Stimulated activated CD4-positive, alpha-beta T cell treated with anti-CD3 and anti-CD28 coated beads, Interleukin-4, amount 100 ng/mL, for 1 hour (primary cell): ENCODE measurements at regions not wholly inside any gene's neighbourhood (a gene's known extent, or its start where the extent isn't known, plus 50 kb on each side); places are given as distances from the start of the nearest gene placed in this dataset.
"Not testable (repeated sequence)": the region's sequence is repeated elsewhere in the genome, so short reads cannot be mapped to it uniquely, and the experiment has no call there.

ENCODE experiments used
- DNase-seq: peaks from one replicate; pipeline ENCODE4 v3.0.0-alpha.2; 2020

DNA sequence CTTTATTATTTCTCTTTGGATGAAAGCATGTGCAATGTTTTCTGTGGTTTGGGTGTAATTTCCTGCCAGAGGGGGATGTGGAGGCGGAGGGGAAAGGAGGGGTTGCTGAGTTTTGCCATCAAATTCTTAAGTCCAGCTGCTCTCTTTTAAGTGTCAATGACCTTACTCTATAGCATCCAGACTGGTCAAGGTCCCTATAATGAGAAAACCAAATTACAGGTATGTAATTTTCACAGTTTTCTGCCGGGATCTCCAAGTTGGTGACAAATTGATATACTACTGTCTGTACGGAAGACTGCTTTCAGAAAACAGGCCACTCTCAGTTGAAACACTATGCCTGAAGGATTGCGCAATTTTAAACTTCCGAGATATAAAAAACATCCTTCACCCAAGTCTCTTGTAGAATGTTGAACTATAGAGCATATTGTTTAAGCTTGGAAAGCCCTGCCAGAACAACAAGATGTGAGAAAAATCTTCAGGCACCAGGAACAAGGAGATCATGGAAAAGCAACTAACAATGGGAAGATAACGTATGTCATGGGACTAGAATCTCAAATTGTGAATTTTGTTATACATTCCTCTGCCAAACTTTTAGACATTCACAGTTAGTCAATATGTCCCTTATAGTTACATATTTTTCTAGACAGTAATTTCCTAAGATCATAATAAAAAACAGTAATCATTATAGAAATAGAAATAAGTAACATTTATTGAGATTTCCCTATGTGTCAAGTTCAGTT is 300.7 kb upstream of the SATB1 start:
- DNase-seq: no peak

DNA sequence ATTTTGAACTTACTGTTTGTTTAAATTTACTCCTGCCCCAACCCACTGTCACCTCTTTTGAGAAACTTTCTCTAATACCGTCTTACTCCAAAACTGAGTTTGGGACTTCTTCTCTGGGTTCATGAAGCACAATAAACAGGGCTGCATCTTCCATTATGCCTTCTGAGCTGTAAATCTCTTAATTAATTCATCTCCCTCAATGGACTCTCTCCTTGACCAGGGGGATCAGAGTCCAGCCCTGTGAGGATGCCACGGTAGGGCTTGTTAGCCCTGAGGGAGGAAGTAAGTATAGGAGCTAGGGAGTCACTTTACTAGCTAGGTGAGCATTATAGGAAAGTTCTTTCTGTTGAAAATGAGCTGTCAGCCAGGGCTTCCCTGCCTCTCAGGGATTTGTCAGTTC is 299.3 kb upstream of the SATB1 start:
- no peak for DNase-seq

DNA sequence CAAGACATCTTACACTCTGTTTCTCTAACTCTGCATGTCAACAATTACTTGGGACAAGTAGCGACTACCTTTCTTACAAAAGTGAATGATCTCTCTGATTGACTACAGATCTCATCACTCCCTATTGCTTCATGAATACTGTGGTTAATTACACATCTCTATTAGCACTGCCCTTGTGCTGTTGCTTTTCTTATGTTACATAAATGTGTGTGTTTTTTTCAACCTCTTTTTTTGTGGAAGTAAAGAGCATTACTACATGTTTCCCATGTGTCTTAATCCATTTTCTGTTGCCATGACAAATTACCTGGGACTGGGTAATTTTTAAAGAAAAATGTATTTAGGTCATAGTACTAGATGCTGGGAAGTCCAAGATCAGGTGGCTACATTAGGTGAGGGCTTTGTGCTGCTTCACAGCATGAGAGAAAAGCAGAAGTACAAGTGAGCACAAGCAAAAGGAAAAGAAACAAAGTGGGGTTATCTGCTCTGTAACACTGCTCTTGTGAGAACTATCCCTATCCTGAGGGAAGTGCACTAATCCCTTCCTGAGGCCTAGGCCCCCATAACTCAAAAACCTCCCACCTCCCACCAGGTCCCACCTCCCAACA is 298.2 kb upstream of the SATB1 start:
- DNase-seq: no peak

DNA sequence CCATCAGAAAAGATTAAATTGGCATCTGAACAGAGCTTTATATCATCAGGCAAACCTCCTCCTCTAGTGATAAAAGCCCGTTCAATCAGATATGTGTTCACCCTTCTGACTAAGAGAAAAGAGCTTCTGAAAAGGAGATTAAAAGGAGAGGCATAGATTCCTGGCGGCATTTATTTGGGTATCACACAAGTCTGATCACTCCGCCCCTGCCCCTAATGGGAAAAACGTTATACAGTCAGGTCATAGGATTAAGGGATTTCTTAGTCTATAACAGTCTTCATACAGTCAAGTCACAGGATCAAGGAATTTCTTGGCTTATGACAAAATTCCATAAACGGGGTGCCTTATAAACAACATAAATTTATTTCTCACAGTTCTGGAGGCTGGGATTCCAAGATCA is 295.4 kb upstream of the SATB1 start:
- no peak for DNase-seq

DNA sequence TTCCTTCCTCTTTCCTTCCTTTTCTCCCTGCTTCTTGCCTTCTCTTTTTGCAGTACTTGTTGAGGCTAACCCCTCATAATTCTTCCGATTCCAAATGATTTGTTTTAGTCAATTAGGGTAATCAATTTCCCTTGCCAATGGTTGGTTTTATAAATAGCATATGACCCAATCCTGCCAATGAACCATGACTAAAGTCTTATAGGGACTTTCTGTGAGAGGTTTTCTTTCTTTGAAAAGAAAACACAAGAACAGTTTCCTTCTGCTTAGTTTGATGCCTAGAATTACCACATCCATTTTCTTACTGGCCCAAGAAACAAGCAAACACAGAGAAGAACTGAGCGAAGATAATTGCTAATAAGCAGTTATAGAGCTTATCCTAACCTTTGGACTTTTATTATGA is 292.5 kb upstream of the SATB1 start:
- no peak for DNase-seq

DNA sequence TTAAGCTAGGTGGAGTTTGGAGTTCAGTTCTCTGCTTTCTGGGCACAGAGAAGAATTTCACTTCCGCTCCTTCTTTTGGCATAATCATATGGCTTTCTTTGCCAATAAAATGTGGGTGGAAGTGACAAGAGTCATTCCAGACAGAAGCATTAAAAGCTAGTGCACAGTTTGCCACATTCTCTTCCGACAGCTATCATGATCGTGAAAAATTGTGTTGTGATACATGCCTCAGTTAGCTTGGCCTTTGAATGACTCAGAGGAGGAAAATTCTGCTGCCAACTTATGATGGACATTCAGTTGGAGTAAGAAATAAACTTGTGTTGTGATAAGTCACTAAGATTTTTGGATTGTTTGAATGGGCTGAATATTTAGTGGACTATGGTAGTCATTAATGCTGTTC is 291.7 kb upstream of the SATB1 start:
- DNase-seq: no peak

DNA sequence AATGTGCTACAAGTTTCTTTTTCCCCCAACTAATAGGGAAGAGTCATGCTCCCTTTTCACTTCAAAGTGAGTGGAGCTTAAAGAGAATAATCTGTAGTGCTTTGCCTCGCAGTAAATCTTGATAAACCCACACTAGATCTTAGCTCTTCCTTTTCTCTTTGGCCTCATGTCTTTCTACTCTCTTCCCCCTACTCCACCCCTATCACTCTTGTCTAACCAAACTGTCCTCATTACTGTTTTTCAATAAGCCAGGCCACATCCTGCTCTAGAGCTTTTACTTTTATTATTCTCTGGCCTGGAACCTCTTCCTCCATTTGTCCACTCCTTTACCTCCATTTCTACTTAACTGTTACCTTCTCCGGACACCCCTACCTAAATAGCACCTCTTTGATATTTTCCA is 291.0 kb upstream of the SATB1 start:
- no peak for DNase-seq

DNA sequence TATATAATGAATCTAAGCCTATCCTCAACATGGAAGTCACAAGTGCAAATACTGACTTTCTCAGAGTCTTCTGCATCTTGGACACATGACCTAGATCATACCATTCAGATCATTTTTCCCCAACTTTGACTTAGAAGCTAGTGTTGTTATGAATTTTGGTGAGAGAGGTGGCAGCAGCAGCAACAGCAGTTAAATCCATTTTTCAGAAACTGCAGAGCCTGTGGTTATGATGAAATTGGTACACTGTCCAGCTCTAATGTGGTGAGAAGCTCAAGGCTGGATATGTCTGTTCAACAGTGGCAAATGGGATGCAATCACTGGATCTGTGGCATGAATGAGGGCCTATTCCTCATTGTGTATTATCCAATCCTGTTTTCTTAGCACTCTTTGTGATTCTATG is 290.1 kb upstream of the SATB1 start:
- DNase-seq: no peak

DNA sequence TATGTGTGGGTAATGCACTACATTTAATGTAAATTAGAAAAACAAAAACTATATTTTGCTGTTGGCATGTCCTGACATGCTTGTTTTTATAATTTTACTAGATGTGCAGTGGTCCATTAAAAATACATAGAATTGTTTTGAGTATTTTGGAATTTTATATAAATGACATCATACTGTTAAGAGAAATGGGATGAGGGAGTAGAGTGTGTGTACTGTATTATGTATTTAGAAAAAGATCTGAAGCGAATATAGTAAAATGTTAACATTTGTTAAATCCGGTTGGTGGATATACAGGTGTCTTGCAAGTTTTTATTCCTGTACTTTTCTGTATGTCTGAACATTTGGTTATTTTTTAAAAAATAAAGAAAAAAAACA is 288.4 kb upstream of the SATB1 start:
- no peak for DNase-seq

DNA sequence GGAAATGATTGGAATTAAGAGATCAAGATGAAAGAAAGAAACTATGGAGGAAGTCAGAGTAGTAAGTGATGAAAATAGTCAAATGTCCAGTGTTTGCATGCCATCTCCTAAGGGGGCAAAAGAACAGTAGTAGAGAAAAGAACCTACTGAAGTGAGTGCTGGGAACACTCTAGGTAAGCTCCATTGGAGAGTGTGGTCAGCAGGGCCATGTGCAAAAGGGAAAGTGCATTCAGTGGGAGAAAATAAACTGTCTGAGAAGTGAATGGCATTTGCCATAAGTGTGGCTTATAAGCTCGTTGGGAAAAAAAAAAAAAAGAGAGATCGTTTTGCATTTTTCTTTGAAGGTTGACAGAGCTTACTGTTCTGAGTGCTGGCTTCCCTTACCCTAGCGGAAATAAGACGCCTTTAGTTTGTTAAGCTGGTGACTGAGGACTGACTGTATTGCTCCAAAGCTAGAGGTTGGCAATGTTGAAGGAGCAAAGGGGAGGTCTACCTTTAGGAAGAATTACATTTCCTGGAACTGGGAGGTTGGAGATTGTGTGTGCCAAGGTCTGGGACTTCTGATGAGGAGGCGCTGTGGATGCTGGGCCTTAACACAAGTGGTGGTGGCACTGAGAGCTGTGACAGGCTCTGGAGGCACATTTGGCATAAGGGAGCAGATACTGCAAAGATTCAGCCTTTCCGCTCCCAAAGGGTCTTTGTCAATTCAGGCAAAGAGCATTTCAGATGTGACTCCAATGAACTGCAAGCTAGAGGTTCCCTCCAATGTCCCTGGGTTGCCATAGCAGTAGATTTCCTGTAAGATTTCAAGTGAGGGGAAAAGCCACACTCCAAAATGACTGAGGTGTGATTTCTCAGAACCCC is 287.8 kb upstream of the SATB1 start:
- no peak for DNase-seq

DNA sequence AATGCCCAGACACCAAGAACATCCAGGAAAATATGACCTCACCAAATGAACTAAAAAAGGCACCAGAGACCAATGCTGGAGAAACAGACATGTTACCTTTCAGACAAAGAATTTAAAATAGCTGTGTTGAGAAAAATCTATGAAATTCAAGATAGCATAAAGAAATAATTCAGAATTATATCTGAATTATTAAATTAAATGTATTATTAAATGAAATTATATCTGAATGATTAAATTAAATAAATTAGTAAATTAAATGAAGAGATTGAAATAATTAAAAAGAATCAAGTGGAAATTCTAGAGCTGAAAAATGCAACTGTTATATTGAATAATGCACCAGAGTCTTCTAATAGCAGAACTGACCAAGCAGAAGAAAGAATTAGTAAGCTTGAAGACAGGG is 279.2 kb upstream of the SATB1 start:
- DNase-seq: no peak

DNA sequence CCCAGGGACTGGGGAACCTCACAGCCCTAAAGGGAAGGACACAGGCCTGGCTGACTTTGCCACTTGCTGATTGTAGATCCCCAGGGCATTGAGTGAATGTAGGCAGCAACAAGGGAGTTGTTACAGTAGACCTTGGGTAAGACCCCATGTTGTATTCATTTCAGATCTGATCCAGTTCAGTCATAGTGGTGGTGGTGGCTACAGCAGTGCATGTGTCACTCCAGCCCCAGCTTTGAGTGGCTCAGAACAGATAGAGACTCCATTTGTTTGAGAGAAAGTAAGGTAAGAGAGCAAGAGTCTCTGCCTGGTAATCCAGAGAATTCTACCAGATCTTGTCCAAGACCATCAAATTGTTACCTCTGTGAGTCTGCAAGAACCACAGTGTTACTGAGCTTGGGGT is 278.7 kb upstream of the SATB1 start:
- no peak for DNase-seq

DNA sequence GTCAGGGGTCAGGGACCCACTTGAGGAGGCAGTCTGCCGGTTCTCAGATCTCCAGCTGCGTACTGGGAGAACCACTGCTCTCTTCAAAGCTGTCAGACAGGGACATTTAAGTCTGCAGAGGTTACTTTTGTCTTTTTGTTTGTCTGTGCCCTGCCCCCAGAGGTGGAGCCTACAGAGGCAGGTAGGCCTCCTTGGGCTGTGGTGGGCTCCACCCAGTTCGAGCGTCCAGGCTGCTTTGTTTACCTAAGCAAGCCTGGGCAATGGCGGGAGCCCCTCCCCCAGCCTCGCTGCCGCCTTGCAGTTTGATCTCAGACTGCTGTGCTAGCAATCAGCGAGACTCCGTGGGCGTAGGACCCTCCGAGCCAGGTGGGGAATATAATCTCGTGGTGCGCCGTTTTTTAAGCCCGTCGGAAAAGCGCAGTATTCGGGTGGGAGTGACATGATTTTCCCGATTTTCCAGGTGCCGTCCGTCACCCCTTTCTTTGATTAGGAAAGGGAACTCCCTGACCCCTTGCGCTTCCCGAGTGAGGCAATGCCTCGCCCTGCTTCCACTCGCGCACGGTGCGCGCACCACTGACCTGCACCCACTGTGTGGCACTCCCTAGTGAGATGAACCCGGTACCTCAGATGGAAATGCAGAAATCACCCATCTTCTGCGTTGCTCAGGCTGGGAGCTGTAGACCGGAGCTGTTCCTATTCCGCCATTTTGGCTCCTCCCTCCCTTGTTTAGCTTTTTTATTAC is 268.6 kb upstream of the SATB1 start:
- not testable (repeated sequence) for DNase-seq

DNA sequence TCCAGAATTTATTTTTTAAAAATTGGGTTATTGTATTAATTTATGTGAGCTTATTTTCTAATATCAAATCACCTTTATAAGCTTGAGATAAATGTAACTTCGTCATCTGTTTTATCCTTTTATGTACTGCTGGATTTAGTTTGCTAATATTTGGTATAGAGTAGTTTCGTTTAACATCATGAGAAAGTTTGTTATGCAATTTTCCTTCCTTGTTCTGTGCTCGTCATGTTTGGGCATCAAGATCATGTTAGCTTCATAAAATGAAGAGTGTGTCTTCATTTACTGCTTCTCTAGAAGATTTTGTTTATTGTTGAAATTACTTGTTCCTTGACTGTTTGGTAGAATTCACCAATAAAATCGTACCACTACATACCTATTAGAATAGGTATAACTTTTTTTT is 262.1 kb upstream of the SATB1 start:
- no peak for DNase-seq

DNA sequence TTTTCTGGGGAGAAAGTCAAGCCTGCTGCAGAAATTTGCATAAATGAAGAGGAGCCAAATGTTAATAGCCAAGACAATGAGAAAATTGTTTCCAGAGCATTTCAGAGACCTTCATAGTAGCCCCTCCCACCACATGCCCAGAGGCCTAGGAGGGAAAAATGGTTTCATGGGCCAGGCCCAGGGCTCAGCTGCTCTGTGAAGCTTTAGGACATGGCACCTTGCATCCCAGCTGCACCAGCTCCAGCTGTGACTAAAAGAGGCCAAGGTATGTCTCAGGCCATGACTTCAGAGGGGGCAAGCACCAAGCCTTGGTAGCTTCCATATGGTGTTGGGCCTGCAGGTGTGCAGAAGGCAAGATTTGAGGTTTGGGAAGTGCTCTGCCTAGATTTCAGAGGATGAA is 258.8 kb upstream of the SATB1 start:
- DNase-seq: no peak

DNA sequence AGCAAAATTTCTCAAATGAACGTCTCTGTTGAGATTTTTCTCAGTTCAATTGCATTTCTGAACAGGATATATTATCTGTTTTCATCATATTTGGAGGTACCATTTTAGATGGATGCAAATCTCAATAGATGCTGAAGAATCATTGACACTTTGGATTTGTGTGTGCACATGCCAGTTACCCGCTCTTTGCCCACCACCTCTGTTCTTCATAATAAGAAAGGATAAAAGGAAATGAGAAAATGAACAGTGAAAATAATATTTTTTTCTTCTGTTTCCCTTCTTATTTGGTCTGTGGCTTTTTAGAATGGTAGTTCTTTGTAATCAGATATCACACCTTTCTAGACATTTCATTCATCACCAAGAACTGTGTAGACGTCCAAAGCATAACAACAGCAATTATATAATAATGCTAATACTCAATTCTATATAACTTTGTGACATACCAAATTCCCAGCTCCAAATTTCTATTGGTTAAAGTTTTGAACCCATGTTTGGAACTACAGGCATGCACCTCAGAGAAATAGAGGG is 256.7 kb upstream of the SATB1 start:
- no peak for DNase-seq

DNA sequence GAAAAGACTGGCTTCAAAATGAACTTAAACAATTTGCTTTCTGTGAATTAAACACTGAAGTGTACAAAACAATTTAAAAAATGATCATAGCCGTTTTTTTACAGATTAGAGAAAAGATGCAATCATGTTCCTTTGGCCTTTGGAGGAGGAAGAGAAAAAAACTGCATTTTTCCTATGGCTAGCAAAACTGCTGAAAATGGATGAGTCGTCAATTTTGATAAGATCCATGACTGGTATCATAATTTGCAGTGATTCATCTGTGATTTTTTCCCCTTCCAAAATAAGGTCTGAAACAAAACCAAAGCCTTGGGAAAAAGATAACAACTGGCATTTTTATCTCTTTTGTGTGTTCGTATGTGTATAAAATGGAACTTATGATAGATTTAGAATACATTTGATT is 255.6 kb upstream of the SATB1 start:
- no peak for DNase-seq

DNA sequence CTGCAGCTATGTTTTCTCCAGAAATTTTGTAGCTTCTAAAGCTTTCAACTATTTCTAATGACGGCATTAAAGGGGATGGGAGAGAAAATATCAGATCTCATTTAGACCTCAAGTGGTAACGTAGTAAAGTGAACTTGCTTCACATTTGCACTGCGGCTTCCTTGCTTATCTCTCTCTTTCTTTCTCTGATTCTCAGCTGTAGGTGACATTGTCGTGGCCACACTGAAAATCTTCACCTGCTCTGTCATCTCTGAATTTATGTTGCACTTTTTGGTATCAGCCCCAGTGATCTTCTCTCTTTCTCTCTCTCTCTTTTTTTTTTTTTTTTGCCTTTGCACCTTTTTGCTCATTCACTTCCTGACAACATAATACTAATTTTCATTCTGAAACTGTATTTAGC is 254.1 kb upstream of the SATB1 start:
- DNase-seq: no peak

DNA sequence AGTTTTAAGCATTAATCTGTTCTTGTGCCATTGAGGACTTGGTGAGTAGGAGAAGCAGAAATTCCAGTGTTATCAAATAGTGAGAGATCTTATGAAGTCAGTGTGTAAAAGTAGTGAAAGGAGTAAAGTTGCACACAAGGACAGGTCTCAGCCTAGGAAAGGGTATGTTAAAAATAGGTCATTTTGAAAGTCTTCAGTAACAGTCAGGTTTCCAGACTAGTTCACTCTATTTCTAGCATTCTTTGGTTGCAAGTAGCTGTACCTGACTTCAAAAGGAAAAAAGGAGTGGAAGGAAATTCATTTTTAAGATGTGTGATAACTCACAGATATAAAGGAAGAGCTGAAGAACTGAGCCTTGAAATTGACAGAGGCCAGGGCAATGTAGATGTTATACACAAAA is 250.1 kb upstream of the SATB1 start:
- no peak for DNase-seq

DNA sequence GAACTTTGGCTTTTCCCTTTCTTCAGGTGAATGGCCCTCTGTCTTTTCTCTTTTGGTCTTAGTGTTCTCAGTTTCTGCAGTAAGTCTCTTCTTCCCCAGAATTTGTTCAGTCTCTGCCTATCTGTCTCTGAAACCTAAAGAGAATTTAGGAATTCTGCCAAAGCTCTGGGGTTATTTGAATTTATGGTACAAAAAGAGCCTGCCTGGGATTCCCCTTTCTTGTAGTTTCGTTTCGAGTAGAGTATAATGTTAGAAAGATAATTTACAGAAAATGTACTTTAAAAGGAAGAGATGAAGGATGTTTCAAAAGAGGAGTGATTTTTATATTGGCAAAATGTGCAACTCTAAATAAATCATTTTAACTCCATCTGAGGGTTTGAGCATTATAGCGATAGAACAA is 247.4 kb upstream of the SATB1 start:
- no peak for DNase-seq

DNA sequence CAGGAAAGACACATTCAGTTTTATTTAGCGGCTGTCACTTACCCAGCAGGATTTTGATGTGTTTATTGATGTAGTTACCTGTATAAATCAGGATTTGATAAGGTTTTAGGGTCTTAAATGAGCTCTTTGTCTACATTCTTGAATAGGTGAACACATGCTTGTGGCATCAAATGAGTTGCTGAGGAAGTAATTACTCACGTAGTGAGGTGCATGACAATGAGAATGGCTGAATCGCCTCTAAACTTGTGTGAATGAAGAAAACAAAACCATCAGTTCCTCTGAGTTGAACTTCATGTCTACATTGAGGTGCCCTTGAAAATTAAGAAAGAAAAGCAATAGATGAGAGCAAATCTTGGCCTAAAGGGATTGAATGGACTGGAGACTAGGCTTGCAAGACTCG is 245.6 kb upstream of the SATB1 start:
- DNase-seq: no peak

DNA sequence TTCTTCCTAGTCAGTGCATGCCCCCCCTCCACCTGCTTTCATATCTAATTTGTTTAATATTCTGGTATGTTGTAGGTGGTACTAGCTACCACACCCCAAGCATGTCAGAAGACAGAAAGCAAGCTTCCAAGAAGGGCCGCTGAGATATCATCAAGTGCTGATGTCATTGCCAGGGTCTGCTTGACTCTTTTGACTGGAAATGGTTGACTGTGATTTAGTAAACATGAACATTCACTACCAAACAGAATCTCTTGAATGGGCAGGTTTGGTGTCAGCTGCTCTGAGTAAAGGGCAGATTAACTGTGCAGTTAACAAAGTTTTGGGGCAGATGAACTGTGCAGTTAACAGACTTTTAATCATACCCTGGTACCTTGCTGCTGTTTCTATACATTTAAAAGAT is 244.2 kb upstream of the SATB1 start:
- DNase-seq: no peak

DNA sequence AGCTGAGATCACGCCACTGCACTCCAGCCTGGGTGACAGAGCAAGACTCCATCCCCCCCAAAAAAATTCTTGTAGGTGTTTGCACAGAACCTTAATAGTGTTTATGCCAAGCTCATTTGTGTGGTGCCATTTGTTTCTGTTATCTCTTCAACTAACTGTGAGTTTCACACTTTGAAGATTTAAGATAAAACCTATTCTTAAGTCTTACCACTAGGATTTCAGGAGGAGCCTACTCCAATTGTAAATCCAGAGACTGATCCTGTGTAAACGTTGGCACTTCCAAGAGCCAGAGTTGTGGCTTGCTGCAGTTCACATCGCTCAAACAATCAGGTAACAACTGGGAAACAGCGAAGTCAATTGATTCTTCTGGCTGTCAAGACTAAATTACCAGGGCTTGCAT is 242.4 kb upstream of the SATB1 start:
- no peak for DNase-seq
